ENCODE measurements at regions not wholly inside any gene's neighbourhood (a gene's known extent, or its start where the extent isn't known, plus 50 kb on each side); places are given as distances from the start of the nearest gene placed in this dataset.
"Not testable (repeated sequence)": the region's sequence is repeated elsewhere in the genome, so short reads cannot be mapped to it uniquely, and the experiment has no call there.

- FAIRE-seq (no peak), DNase-seq (ENCODE audit: low spot score) (peak; percentile 7)
Measured at GRCh38 chr7:119545118-119545517, 727.9 kb upstream of the KCND2 start.

GRCh38 chr7:119555788-119556187 lies 717.2 kb upstream of the KCND2 start:
- no peak for DNase-seq (ENCODE audit: low spot score)
- no peak for FAIRE-seq

GRCh38 chr7:119556436-119556835 lies 716.5 kb upstream of the KCND2 start:
- FAIRE-seq = no peak
- no peak for DNase-seq (ENCODE audit: low spot score)

DNA sequence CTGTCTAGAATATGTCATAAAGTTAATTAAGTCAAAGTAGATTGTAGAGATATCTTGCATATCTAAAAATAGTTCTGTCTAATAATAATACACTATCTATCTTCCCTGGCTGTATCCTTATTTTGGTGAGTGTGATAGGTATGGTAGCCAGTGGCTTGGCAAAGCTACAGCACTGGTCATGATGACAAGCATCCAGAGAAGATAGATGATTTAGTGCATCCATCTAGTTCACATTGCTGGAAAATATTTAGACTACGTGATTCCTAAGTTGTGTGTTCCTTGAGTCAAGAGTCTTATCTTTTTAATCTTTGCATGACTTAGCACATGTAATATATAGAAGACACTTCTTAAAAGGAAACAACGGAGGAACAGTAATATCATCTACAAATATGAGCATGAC lies 711.2 kb upstream of the KCND2 start:
- FAIRE-seq = no peak
- DNase-seq (ENCODE audit: low spot score) = no peak

DNA sequence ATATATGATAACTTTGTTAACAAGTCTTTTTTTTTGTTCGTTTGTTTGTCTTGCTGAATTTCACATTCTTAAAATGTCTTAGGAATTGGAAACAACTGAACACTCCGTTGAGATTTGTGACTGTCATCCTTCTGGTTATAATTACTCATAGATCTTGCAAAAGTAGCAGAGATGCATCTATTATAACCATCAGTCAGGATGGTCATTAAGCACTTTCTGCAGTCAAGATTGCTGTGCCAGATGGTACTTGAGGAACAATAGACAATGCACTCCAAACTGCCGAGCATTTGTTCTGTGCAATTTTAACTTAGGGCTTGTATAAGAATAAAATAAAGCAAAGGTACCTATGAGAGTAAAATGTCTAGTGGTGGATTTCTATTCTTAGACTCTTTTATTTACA lies 710.1 kb upstream of the KCND2 start:
- FAIRE-seq (no peak), DNase-seq (ENCODE audit: low spot score) (no peak)

DNA sequence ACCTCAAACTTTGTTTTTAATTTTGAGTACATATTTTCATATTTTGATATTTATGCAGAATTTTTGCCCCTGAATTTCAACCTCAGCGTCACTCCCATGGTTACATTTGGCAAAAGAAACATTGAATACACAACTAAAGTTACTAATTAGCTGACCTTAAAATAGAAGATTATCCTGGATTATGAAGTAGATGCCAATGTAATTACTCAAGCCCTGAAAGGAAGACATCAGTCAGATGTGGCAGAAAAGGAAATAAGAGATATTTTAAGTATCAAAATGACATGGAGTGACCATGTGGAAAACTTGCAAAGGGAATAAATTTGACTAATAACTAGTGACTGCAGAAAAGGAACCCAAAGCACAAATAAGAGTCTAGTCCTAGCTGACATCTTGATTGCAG lies 701.3 kb upstream of the KCND2 start:
- DNase-seq (ENCODE audit: low spot score) (no peak), FAIRE-seq (no peak)

DNA sequence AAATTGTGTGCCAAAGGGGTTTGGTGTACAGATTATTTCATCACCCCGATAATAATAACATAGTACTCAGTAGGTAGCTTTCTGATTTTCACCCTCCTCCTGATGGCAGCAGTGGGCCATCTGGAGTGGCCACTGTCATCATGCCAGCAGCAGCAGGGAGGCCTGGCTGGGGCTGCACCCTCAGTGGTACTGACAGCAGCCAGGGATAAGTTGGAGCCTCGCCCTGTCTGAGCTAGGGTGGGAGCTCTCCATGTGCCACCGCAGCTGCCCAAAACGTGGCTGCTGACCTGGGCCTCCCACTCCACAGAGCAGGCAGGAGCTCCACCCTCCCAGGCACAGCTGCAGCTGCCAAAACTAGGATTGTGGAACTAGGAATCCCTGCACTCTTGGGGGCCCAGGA lies 700.8 kb upstream of the KCND2 start:
- FAIRE-seq (no peak), DNase-seq (ENCODE audit: low spot score) (no peak)

DNA sequence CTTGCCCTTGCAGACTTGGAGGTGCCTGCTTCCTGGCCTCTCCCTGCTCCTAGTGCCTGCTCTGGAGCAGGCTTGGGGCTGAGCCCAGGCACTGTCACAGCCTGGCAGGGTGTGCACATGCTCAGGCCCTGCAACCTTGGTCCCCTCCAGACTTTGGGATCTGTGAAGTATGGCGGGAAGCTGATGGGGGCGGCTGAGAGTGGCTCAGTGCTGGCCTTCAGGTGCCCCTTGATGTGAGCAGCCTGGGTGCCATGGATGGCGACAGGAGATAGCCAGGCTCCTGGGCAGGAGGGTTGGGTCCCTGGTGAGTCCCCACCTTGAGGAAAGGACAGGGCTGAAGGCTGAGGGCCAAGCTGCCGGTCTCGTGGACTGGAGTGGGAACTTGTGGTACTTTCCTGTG lies 700.4 kb upstream of the KCND2 start:
- FAIRE-seq (no peak), DNase-seq (ENCODE audit: low spot score) (no peak)

DNA sequence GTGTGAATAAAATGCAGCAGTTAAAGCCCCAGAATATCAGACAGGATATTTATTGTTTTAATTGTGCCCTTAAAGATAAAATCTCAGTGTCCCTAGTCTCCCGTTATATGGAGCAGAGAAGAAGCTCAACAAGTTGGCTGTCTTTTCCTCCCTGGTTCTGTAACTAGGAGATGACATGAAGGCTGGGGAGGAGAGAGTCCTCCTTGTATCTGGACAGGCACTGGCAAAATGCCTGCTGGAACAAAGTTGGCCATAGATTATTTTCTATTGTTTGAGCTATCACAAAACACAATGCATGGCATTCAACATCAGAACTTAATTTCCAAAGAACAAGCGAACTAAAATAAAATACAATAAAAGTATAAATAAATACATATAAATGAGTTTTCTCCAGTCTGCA lies 694.9 kb upstream of the KCND2 start:
- no peak for FAIRE-seq

DNA sequence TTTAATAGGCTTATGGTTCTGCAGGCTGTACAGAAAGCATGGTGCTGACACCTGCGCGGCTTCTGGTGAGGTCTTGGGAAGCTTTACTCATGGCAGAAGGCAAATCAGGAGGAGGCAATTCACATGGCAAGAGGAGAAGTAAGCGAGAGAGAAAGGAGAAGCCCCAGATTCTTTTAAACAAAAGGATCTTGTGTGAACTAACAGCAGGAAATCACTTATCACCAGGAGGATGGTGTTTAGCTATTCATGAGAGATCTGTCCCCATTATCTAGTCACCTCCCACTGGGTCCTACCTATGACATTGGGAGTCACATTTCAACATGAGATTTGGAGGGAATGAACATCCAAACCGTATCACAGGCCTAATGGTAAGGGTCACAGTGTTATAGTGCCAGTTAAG lies 678.0 kb upstream of the KCND2 start:
- DNase-seq (ENCODE audit: low spot score) = no peak
- FAIRE-seq = no peak

More for the DNA sequence above, 694.9 kb upstream of the KCND2 start:
- DNase-seq (ENCODE audit: low spot score) = no peak

DNA sequence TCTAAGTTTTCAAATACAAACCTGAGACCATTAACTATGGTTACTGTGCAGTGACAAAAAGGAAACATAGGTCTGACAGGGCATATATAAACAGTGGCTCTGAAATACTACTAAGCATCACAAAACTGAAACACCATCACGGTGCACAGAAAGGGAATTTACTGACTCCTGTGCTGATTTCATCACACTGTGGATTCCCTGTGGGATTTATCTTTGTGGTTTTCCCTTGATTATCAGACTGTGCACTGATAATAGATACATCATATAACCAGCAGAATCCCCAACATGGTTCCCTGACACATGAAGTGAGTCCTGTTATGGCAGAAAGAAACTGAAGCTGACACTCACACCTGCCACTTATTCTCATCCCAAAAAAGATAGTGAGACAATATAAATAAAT lies 676.3 kb upstream of the KCND2 start:
- FAIRE-seq = no peak
- no peak for DNase-seq (ENCODE audit: low spot score)

GRCh38 chr7:119606297-119606696 lies 666.7 kb upstream of the KCND2 start:
- DNase-seq (ENCODE audit: low spot score) (no peak), FAIRE-seq (no peak)

- FAIRE-seq (no peak), DNase-seq (ENCODE audit: low spot score) (no peak)
Measured at GRCh38 chr7:119620769-119621168, 652.2 kb upstream of the KCND2 start.

DNA sequence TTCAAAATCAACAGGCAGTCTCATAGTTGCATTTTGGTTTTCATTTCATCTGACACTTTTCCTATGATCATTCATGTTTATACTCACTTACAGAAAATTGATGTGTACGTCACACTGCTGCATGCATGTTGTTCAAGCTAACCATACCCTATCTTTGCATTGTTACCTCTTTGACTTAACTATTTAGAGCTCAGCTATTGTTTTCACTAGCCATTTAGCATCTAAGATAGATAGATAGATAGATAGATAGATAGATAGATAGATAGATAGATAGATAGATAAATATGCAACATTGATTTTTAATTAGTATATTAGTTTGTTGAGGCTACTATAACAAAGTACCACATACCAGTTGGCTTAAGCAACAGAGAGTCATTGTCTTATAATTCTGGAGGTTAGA lies 649.5 kb upstream of the KCND2 start:
- no peak for FAIRE-seq

GRCh38 chr7:119630406-119630969 lies 642.5 kb upstream of the KCND2 start:
- no peak for DNase-seq (ENCODE audit: low spot score)
- FAIRE-seq = no peak

More for the DNA sequence above, 649.5 kb upstream of the KCND2 start:
- no peak for DNase-seq (ENCODE audit: low spot score)

GRCh38 chr7:119633812-119634211 lies 639.2 kb upstream of the KCND2 start:
- FAIRE-seq; DNase-seq (ENCODE audit: low spot score): not testable (repeated sequence)

GRCh38 chr7:119640326-119640725 lies 632.6 kb upstream of the KCND2 start:
- FAIRE-seq (no peak), DNase-seq (ENCODE audit: low spot score) (no peak)

DNA sequence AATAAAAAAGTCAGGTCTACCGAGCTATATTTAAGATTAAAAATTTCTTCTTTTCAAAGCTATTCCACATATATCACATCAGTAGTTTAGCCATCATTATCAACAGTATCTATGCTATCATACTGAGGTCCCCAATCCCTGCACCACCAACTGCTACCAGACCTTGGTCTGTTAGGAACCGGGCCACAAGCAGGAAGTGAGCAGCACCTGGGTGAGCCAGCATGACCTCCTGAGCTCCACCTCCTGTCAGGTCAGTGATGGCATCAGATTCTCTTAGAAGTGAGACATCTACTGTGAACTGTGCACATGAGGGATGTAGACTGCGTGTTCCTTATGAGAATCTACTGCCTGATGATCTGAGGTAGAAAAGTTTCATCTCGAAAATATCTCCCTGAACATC lies 632.1 kb upstream of the KCND2 start:
- DNase-seq (ENCODE audit: low spot score) = no peak
- no peak for FAIRE-seq

GRCh38 chr7:119643558-119643957 lies 629.4 kb upstream of the KCND2 start:
- FAIRE-seq (no peak), DNase-seq (ENCODE audit: low spot score) (no peak)

DNA sequence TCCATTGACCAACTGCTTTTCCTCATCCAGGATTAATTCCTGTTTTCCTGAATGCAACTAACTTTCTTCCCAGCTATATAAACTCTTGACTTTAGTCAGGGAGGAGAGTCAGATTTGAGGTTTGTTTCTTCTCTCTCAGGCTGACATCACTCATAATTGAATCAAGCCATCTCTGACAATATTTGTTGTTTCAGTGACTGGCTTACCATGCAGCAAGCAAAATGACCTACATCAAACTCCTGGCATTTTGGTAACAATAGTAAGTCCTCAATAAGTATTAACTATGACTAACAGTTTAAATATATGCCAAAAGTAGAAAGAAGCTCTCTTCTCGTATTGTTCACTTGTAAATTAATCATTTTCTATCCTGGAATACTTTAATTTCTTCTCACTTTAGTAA lies 625.7 kb upstream of the KCND2 start:
- FAIRE-seq (no peak), DNase-seq (ENCODE audit: low spot score) (no peak)

- not testable (repeated sequence) for FAIRE-seq
Measured at GRCh38 chr7:119648752-119649151, 624.2 kb upstream of the KCND2 start.

GRCh38 chr7:119660080-119660479 lies 612.9 kb upstream of the KCND2 start:
- FAIRE-seq (no peak), DNase-seq (ENCODE audit: low spot score) (no peak)

More at GRCh38 chr7:119648752-119649151, 624.2 kb upstream of the KCND2 start:
- not testable (repeated sequence) for DNase-seq (ENCODE audit: low spot score)

- FAIRE-seq (no peak), DNase-seq (ENCODE audit: low spot score) (peak; percentile 28)
Measured at GRCh38 chr7:119664601-119665000, 608.4 kb upstream of the KCND2 start.

DNA sequence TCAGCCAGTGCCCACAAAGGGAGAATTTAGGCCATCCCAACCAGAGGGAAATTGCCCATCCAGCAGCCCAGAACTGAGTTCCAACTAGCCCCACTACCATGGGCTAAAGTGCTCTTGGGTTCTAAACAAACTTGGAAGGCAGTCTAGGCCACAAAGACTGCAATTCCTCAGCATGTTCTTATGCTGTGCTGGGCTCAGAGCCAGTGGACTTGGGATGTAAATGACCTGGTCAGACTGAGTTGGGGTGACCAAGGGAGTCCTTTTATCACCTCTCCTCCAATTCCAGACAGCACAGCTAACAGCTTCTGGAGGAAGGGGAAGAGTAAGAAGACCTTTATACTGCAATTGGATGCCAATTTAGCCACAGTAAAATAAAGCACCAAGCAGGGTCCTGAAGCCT lies 607.2 kb upstream of the KCND2 start:
- DNase-seq (ENCODE audit: low spot score) (no peak), FAIRE-seq (no peak)
